ENCODE measurements at regions not wholly inside any gene's neighbourhood (a gene's known extent, or its start where the extent isn't known, plus 50 kb on each side); places are given as distances from the start of the nearest gene placed in this dataset.

GRCh38 chr2:204205538-204205937 lies 269.0 kb downstream of the ICOS start:
- Mint-ChIP-seq H3K27me3 (ENCODE audit: low read depth) (peaks cover 6% of the 10 kb centered on the region), H3K27ac (peak overlapping the region; percentile 50 to 85 (median 64)), H3K9me3 (no peaks in the 10 kb centered on the region), H3K4me1 (peaks cover 30% of the 10 kb centered on the region), H3K4me3 (peak overlapping the region in 1 of 3 experiments; percentile 37), H3K36me3 (ENCODE audit: low read depth) (no peaks in the 10 kb centered on the region)
- TF ChIP-seq, protein P1, sequence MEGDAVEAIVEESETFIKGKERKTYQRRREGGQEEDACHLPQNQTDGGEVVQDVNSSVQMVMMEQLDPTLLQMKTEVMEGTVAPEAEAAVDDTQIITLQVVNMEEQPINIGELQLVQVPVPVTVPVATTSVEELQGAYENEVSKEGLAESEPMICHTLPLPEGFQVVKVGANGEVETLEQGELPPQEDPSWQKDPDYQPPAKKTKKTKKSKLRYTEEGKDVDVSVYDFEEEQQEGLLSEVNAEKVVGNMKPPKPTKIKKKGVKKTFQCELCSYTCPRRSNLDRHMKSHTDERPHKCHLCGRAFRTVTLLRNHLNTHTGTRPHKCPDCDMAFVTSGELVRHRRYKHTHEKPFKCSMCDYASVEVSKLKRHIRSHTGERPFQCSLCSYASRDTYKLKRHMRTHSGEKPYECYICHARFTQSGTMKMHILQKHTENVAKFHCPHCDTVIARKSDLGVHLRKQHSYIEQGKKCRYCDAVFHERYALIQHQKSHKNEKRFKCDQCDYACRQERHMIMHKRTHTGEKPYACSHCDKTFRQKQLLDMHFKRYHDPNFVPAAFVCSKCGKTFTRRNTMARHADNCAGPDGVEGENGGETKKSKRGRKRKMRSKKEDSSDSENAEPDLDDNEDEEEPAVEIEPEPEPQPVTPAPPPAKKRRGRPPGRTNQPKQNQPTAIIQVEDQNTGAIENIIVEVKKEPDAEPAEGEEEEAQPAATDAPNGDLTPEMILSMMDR (IDR thresholded peaks at IDR 0.05; ENCODE audit: unreplicated experiment in 3 of 3), result no peak

GRCh38 chr2:204207866-204208265 lies 271.3 kb downstream of the ICOS start:
- Mint-ChIP-seq H3K4me1 (peaks cover 27% of the 10 kb centered on the region), H3K4me3 (no peak overlapping the region), H3K36me3 (ENCODE audit: low read depth) (no peaks in the 10 kb centered on the region), H3K27ac (peak overlapping the region; percentile 18 to 32 (median 24)), H3K9me3 (no peaks in the 10 kb centered on the region), H3K27me3 (ENCODE audit: low read depth) (peaks cover 4% of the 10 kb centered on the region)
- TF ChIP-seq, protein P1 (IDR thresholded peaks at IDR 0.05; ENCODE audit: unreplicated experiment in 3 of 3), result no peak

GRCh38 chr2:204213588-204213987 lies 277.0 kb downstream of the ICOS start:
- H3K27me3 Mint-ChIP-seq (ENCODE audit: low read depth), result no peaks in the 10 kb centered on the region
- H3K4me3 Mint-ChIP-seq, result no peak overlapping the region
- TF ChIP-seq, protein P1 (IDR thresholded peaks at IDR 0.05; ENCODE audit: unreplicated experiment in 3 of 3), result no peak
- H3K4me1 Mint-ChIP-seq, result no peaks in the 10 kb centered on the region
- H3K27ac Mint-ChIP-seq, result no peak overlapping the region
- H3K9me3 Mint-ChIP-seq, result peaks cover 26% of the 10 kb centered on the region
- peaks cover 4% of the 10 kb centered on the region for H3K36me3 Mint-ChIP-seq (ENCODE audit: low read depth)

DNA sequence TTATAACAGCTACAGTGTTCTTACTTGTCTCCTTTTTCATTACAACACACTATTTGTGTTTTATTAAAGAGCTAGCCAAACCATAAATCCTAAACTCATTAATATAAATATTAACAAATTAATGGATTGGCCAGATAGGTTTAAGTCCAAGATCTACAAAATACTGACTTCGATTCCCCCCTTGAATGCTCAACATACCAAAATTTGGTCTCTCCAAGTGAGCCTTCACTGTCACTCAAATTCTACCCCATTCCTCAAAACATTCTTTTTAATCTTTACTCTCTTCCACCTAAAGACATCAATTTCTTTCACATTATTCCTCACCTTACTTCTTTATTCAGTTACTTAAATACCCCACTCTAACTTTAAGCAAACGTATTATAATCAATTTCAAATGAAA lies 281.5 kb downstream of the ICOS start:
- H3K27me3 Mint-ChIP-seq (ENCODE audit: low read depth), result no peaks in the 10 kb centered on the region
- H3K4me1 Mint-ChIP-seq, result no peaks in the 10 kb centered on the region
- H3K4me3 Mint-ChIP-seq, result no peak overlapping the region
- TF ChIP-seq, protein P1 (IDR thresholded peaks at IDR 0.05; ENCODE audit: unreplicated experiment in 3 of 3), result no peak
- peaks cover 28% of the 10 kb centered on the region for H3K9me3 Mint-ChIP-seq
- H3K36me3 Mint-ChIP-seq (ENCODE audit: low read depth), result peaks cover 4% of the 10 kb centered on the region
- no peak overlapping the region for H3K27ac Mint-ChIP-seq

GRCh38 chr2:204219196-204219595 lies 282.6 kb downstream of the ICOS start:
- TF ChIP-seq, protein P1 (IDR thresholded peaks at IDR 0.05; ENCODE audit: unreplicated experiment in 3 of 3), result no peak
- Mint-ChIP-seq H3K9me3 (peaks cover 26% of the 10 kb centered on the region), H3K4me3 (no peak overlapping the region), H3K4me1 (no peaks in the 10 kb centered on the region), H3K27me3 (ENCODE audit: low read depth) (peaks cover 2% of the 10 kb centered on the region), H3K36me3 (ENCODE audit: low read depth) (peaks cover 4% of the 10 kb centered on the region), H3K27ac (no peak overlapping the region)

GRCh38 chr2:204220896-204221295 lies 284.3 kb downstream of the ICOS start:
- TF ChIP-seq, protein P1 (IDR thresholded peaks at IDR 0.05; ENCODE audit: unreplicated experiment in 3 of 3), result no peak
- no peaks in the 10 kb centered on the region for H3K4me1 Mint-ChIP-seq
- no peaks in the 10 kb centered on the region for H3K36me3 Mint-ChIP-seq (ENCODE audit: low read depth)
- H3K4me3 Mint-ChIP-seq, result no peak overlapping the region
- H3K27me3 Mint-ChIP-seq (ENCODE audit: low read depth), result peaks cover 4% of the 10 kb centered on the region
- H3K9me3 Mint-ChIP-seq, result peaks cover 14% of the 10 kb centered on the region
- H3K27ac Mint-ChIP-seq, result no peak overlapping the region

All from nephron (organoid).